ENCODE measurements at regions not wholly inside any gene's neighbourhood (a gene's known extent, or its start where the extent isn't known, plus 50 kb on each side); places are given as distances from the start of the nearest gene placed in this dataset.
A peak's percentile ranks its signal among the peaks of the same experiment; 100 is the strongest.

- Histone ChIP-seq H2BK5ac (ENCODE audit: low read depth, low read length, poor library complexity) (no peak overlapping the region), H2AK5ac (ENCODE audit: low read length) (no peak overlapping the region), H3K4ac (ENCODE audit: low read depth, low read length) (no peak overlapping the region), H4K8ac (ENCODE audit: low read depth, low read length) (no peak overlapping the region), H3K23ac (ENCODE audit: low read length) (no peak overlapping the region), H3K79me2 (ENCODE audit: control insufficient read depth, insufficient read depth, low read length, poor library complexity) (no peaks in the 10 kb centered on the region), H3K9ac (ENCODE audit: low read length) (no peak overlapping the region), H3K36me3 (ENCODE audit: control insufficient read depth in 1 of 2, insufficient read depth in 2 of 2, low read length in 2 of 2) (no peaks in the 10 kb centered on the region), H2AFZ (ENCODE audit: insufficient read depth, low read length, poor library complexity) (no peak overlapping the region), H2BK12ac (ENCODE audit: low read length) (no peak overlapping the region), H3K4me3 (ENCODE audit: low read depth, low read length) (no peak overlapping the region), H3K27me3 (ENCODE audit: insufficient read depth, low read length) (no peaks in the 10 kb centered on the region), H3K14ac (ENCODE audit: low read length) (no peak overlapping the region), H3K4me2 (ENCODE audit: low read length) (no peak overlapping the region), H4K91ac (ENCODE audit: low read depth, low read length) (no peak overlapping the region), H3K79me1 (ENCODE audit: low read length) (no peaks in the 10 kb centered on the region), H3K18ac (ENCODE audit: low read length) (no peak overlapping the region), H3K27ac (ENCODE audit: low read depth, low read length) (no peak overlapping the region), H2BK120ac (ENCODE audit: insufficient read depth, low read length, poor library complexity) (no peak overlapping the region), H4K12ac (ENCODE audit: low read depth, low read length) (no peak overlapping the region), H3K9me3 (ENCODE audit: insufficient read depth, low read depth, low read length) (no peaks in the 10 kb centered on the region), H3K4me1 (ENCODE audit: control insufficient read depth in 1 of 2, insufficient read depth in 2 of 2, low read length in 2 of 2) (no peaks in the 10 kb centered on the region)
- DNase-seq: no peak
Observed at GRCh38 chr18:53907921-53908320, 316.5 kb downstream of the MBD2 start.

- Histone ChIP-seq H3K4me3 (ENCODE audit: low read depth, low read length) (no peak overlapping the region), H3K79me1 (ENCODE audit: low read length) (no peaks in the 10 kb centered on the region), H3K4me2 (ENCODE audit: low read length) (no peak overlapping the region), H3K27ac (ENCODE audit: low read depth, low read length) (no peak overlapping the region), H4K8ac (ENCODE audit: low read depth, low read length) (no peak overlapping the region), H2BK5ac (ENCODE audit: low read depth, low read length, poor library complexity) (no peak overlapping the region), H3K9ac (ENCODE audit: low read length) (no peak overlapping the region), H3K9me3 (ENCODE audit: insufficient read depth, low read depth, low read length) (no peaks in the 10 kb centered on the region), H4K91ac (ENCODE audit: low read depth, low read length) (no peak overlapping the region), H2BK12ac (ENCODE audit: low read length) (no peak overlapping the region), H3K14ac (ENCODE audit: low read length) (no peak overlapping the region), H2AK5ac (ENCODE audit: low read length) (no peak overlapping the region), H3K4ac (ENCODE audit: low read depth, low read length) (no peak overlapping the region), H3K4me1 (ENCODE audit: control insufficient read depth in 1 of 2, insufficient read depth in 2 of 2, low read length in 2 of 2) (no peaks in the 10 kb centered on the region), H2BK120ac (ENCODE audit: insufficient read depth, low read length, poor library complexity) (no peak overlapping the region), H3K23ac (ENCODE audit: low read length) (no peak overlapping the region), H3K27me3 (ENCODE audit: insufficient read depth, low read length) (no peaks in the 10 kb centered on the region), H2AFZ (ENCODE audit: insufficient read depth, low read length, poor library complexity) (no peak overlapping the region), H3K18ac (ENCODE audit: low read length) (no peak overlapping the region), H3K36me3 (ENCODE audit: control insufficient read depth in 1 of 2, insufficient read depth in 2 of 2, low read length in 2 of 2) (no peaks in the 10 kb centered on the region), H4K12ac (ENCODE audit: low read depth, low read length) (no peak overlapping the region), H3K79me2 (ENCODE audit: control insufficient read depth, insufficient read depth, low read length, poor library complexity) (no peaks in the 10 kb centered on the region)
- no CpG with 5 or more reads among the region's 2 CpGs for WGBS (ENCODE audit: extremely low coverage, insufficient coverage, insufficient read length)
- DNase-seq: peak; percentile 55 to 74
Observed at GRCh38 chr18:53906681-53907080, 317.8 kb downstream of the MBD2 start.

GRCh38 chr18:53894675-53895442 lies 329.6 kb downstream of the MBD2 start:
- Histone ChIP-seq H3K27me3 (ENCODE audit: insufficient read depth, low read length) (no peaks in the 10 kb centered on the region), H3K14ac (ENCODE audit: low read length) (no peak overlapping the region), H3K23ac (ENCODE audit: low read length) (no peak overlapping the region), H3K9me3 (ENCODE audit: insufficient read depth, low read depth, low read length) (no peaks in the 10 kb centered on the region), H2AK5ac (ENCODE audit: low read length) (no peak overlapping the region), H2BK120ac (ENCODE audit: insufficient read depth, low read length, poor library complexity) (no peak overlapping the region), H3K27ac (ENCODE audit: low read depth, low read length) (no peak overlapping the region), H3K79me2 (ENCODE audit: control insufficient read depth, insufficient read depth, low read length, poor library complexity) (no peaks in the 10 kb centered on the region), H4K91ac (ENCODE audit: low read depth, low read length) (no peak overlapping the region), H3K4me1 (ENCODE audit: control insufficient read depth in 1 of 2, insufficient read depth in 2 of 2, low read length in 2 of 2) (no peaks in the 10 kb centered on the region), H3K4me2 (ENCODE audit: low read length) (no peak overlapping the region), H3K79me1 (ENCODE audit: low read length) (no peaks in the 10 kb centered on the region), H4K12ac (ENCODE audit: low read depth, low read length) (no peak overlapping the region), H3K9ac (ENCODE audit: low read length) (no peak overlapping the region), H4K8ac (ENCODE audit: low read depth, low read length) (no peak overlapping the region), H2BK5ac (ENCODE audit: low read depth, low read length, poor library complexity) (no peak overlapping the region), H3K36me3 (ENCODE audit: control insufficient read depth in 1 of 2, insufficient read depth in 2 of 2, low read length in 2 of 2) (no peaks in the 10 kb centered on the region), H3K18ac (ENCODE audit: low read length) (no peak overlapping the region), H3K4ac (ENCODE audit: low read depth, low read length) (no peak overlapping the region), H2AFZ (ENCODE audit: insufficient read depth, low read length, poor library complexity) (no peak overlapping the region), H3K4me3 (ENCODE audit: low read depth, low read length) (no peak overlapping the region), H2BK12ac (ENCODE audit: low read length) (no peak overlapping the region)
- no CpG with 5 or more reads among the region's 5 CpGs for WGBS (ENCODE audit: extremely low coverage, insufficient coverage, insufficient read length)
- no peak for DNase-seq

GRCh38 chr18:53887447-53887846 lies 337.0 kb downstream of the MBD2 start:
- Histone ChIP-seq H2AK5ac (ENCODE audit: low read length) (no peak overlapping the region), H2BK12ac (ENCODE audit: low read length) (no peak overlapping the region), H3K9ac (ENCODE audit: low read length) (no peak overlapping the region), H4K12ac (ENCODE audit: low read depth, low read length) (no peak overlapping the region), H2BK5ac (ENCODE audit: low read depth, low read length, poor library complexity) (no peak overlapping the region), H3K23ac (ENCODE audit: low read length) (no peak overlapping the region), H3K27ac (ENCODE audit: low read depth, low read length) (no peak overlapping the region), H3K36me3 (ENCODE audit: control insufficient read depth in 1 of 2, insufficient read depth in 2 of 2, low read length in 2 of 2) (no peaks in the 10 kb centered on the region), H4K91ac (ENCODE audit: low read depth, low read length) (no peak overlapping the region), H3K14ac (ENCODE audit: low read length) (no peak overlapping the region), H3K4ac (ENCODE audit: low read depth, low read length) (no peak overlapping the region), H2BK120ac (ENCODE audit: insufficient read depth, low read length, poor library complexity) (no peak overlapping the region), H3K9me3 (ENCODE audit: insufficient read depth, low read depth, low read length) (no peaks in the 10 kb centered on the region), H3K4me3 (ENCODE audit: low read depth, low read length) (no peak overlapping the region), H3K79me1 (ENCODE audit: low read length) (no peaks in the 10 kb centered on the region), H2AFZ (ENCODE audit: insufficient read depth, low read length, poor library complexity) (no peak overlapping the region), H3K4me1 (ENCODE audit: control insufficient read depth in 1 of 2, insufficient read depth in 2 of 2, low read length in 2 of 2) (no peaks in the 10 kb centered on the region), H3K4me2 (ENCODE audit: low read length) (no peak overlapping the region), H3K27me3 (ENCODE audit: insufficient read depth, low read length) (no peaks in the 10 kb centered on the region), H4K8ac (ENCODE audit: low read depth, low read length) (no peak overlapping the region), H3K18ac (ENCODE audit: low read length) (no peak overlapping the region), H3K79me2 (ENCODE audit: control insufficient read depth, insufficient read depth, low read length, poor library complexity) (no peaks in the 10 kb centered on the region)
- DNase-seq: peak; percentile 25 to 79
- WGBS (ENCODE audit: extremely low coverage, insufficient coverage, insufficient read length): no CpG with 5 or more reads among the region's 3 CpGs
